Heart left ventricle (tissue), 16 donors: ENCODE measurements at regions not wholly inside any gene's neighbourhood (a gene's known extent, or its start where the extent isn't known, plus 50 kb on each side); places are given as distances from the start of the nearest gene placed in this dataset.

Experiments used
- ATAC-seq, 4 donors: fragments of 200-7000 bp; cut with Tn5 transposase; one replicate each; pipeline ENCODE4 v1.9.1; 2020 to 2022; ENCODE audit warnings: moderate library complexity in 4 of 4, mild to moderate bottlenecking in 3 of 4, moderate number of reproducible peaks in 1 of 4
- DNase-seq, 5 donors: peaks; one replicate each; pipeline ENCODE4 v3.0.0-alpha.2; 2020
- H3K27ac ChIP-seq, 12 donors: fragments of 200-600 bp; sonication (generic) in 4 of 12; one replicate each; pipeline versions ENCODE4 v1.5.0 to v1.8.0; 2016 to 2022; ENCODE audit warnings: mild to moderate bottlenecking in 2 of 12
- H3K27me3 ChIP-seq, 9 donors: fragments of 200-600 bp; sonication (generic) in 2 of 9; one replicate each; pipeline versions ENCODE4 v1.5.1 to v1.8.0; 2016 to 2022; ENCODE audit warnings: mild to moderate bottlenecking in 3 of 9
- H3K36me3 ChIP-seq, 9 donors: fragments of 200-600 bp; sonication (generic) in 2 of 9; one replicate each; pipeline versions ENCODE4 v1.5.0 to v1.8.0; 2018 to 2022; ENCODE audit warnings: mild to moderate bottlenecking in 2 of 9
- H3K4me1 ChIP-seq, 12 donors: fragments of 200-600 bp; sonication (generic) in 4 of 12; one replicate each; pipeline versions ENCODE4 v1.5.0 to v1.8.0; 2016 to 2022; ENCODE audit warnings: mild to moderate bottlenecking in 3 of 12
- H3K4me3 ChIP-seq, 12 donors: fragments of 200-600 bp; sonication (generic) in 4 of 12; one replicate each; pipeline versions ENCODE4 v1.5.0 to v1.8.0; 2017 to 2022; ENCODE audit warnings: mild to moderate bottlenecking in 9 of 12, moderate library complexity in 4 of 12
- H3K9me3 ChIP-seq, 12 donors: fragments of 200-600 bp; sonication (generic) in 4 of 12; one replicate each; pipeline versions ENCODE4 v1.5.0 to v1.8.0; 2016 to 2022; ENCODE audit warnings: mild to moderate bottlenecking in 1 of 12
- POLR2A ChIP-seq, 2 donors: fragments of 450-650 bp; IDR thresholded peaks; one replicate each; pipeline ENCODE4 v1.6.1; 2017; ENCODE audit warnings: antibody characterized with exemption in 2 of 2, mild to moderate bottlenecking in 2 of 2, moderate library complexity in 2 of 2
- WGBS, 4 donors: extraction: QIAGEN DNeasy Blood & Tissue Kit in 2 of 4; methylation state at CpG; one replicate each; pipeline versions ENCODE4 v1.1.5 to v1.1.7; 2013 to 2018; 5-methylcytosine and 5-hydroxymethylcytosine counted together
- intact Hi-C, 10 donors: fragments of 100-400 bp; cut with DNase I; formaldehyde crosslinking; loops; one replicate each; pipeline versions ENCODE4 v1.11.1 to v1.14.2; 2022
- TF ChIP-seq, protein P1 (sequence below), 12 donors: fragments of 200-600 bp; sonication (generic) in 4 of 12; IDR thresholded peaks; one replicate each; pipeline versions ENCODE4 v1.5.0 to v1.8.0; 2018 to 2022; ENCODE audit warnings: antibody characterized with exemption in 12 of 12, mild to moderate bottlenecking in 5 of 12
- donor health status: ischemic (EF 13 %, LVEDD 7.1; RV severe dilation, severe dysfunction).
- donor health status: healthy with polysubstance abuse.
- donor health status: DM: no; HTN: yes; CAD: no.
- donor health status: DM: no; HTN: no; CAD: no.
- donor health status: ischemic (EF 25% LVEDD 6.9; RV normal size, moderate dysfunction).
- donor health status: ischemic (EF 25% LVEDD 5.7; RV mildly dilated, moderate dysfunction).
- donor health status: healthy.
- donor health status: DM: yes; HTN: yes; CAD: no.
- donor health status: ischemic (EF 35%, LVEDD 5.7; RV mildly dilated, moderate dysfunction).
- donor health status: nonischemic (EF 11% LVEDD 7.7; RV severe dilation, severe dysfunction).
- donor health status: DM: yes; HTN: yes; CAD: no.
- donor health status: PGD.
- donor health status: ischemic (EF 29% LVEDD 5.4; RV normal size, mild dysfunction).
- donor health status: nonischemic (EF 23%, LVEDD 6.1; RV moderate dilation, normal function).

DNA sequence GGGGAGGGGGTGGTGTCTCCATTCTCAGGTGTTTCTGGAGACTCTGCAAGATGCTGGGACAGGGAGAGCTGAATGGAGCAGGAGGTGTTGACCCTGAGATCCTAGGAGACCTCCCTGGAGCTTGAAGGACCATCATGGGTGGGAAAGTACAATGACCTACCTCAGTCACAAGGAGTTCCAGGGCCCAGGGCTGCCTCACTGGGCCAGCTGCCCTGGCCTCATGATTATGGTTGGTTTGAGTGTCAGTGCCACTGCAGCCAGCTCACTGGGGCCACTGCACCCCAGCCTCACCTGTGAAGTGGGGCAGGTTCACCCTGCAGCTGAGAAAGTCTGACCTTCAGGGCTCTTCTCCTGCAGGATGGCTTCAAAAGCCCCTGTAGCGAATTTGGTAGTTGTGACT lies 372.5 kb downstream of the IRX2 start:
- DNase-seq (no peak), ATAC-seq (no peak)
- no peak for TF ChIP-seq POLR2A (IDR thresholded peaks at IDR 0.05)
- TF ChIP-seq, protein P1, sequence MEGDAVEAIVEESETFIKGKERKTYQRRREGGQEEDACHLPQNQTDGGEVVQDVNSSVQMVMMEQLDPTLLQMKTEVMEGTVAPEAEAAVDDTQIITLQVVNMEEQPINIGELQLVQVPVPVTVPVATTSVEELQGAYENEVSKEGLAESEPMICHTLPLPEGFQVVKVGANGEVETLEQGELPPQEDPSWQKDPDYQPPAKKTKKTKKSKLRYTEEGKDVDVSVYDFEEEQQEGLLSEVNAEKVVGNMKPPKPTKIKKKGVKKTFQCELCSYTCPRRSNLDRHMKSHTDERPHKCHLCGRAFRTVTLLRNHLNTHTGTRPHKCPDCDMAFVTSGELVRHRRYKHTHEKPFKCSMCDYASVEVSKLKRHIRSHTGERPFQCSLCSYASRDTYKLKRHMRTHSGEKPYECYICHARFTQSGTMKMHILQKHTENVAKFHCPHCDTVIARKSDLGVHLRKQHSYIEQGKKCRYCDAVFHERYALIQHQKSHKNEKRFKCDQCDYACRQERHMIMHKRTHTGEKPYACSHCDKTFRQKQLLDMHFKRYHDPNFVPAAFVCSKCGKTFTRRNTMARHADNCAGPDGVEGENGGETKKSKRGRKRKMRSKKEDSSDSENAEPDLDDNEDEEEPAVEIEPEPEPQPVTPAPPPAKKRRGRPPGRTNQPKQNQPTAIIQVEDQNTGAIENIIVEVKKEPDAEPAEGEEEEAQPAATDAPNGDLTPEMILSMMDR (IDR thresholded peaks at IDR 0.05) = no peak
- WGBS, 4 donors = 29 to 53% (median 49%) methylated on average over 1 of the region's 1 CpG
- peaks cover 0 to 8% (median 0%) of the 10 kb centered on the region in 9 donors for H3K27me3 ChIP-seq
- no peak overlapping the region for H3K27ac ChIP-seq
- H3K4me3 ChIP-seq = no peak overlapping the region
- H3K36me3 ChIP-seq = no peaks in the 10 kb centered on the region
- intact Hi-C loops = no loop called here
- H3K9me3 ChIP-seq = no peaks in the 10 kb centered on the region
- H3K4me1 ChIP-seq = no peaks in the 10 kb centered on the region

DNA sequence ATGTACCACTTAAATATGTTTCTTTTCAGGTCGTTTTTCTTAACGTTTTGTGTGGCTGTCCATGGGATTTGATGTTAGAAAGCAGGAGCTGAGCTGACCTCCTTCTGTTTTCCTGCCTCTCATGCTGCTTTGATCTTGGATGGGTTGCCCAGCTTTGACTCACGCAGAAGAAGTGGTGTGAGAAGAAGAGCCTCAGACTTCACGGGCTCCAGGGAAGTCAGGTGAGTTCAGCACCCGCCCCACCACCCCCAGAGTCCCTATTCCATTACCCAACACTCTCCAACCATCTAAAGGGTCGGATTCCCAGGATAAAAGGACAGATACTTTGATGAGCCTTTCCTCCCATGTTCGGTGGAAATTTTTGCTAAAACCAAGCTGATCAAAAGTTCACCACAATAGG lies 373.4 kb downstream of the IRX2 start:
- H3K4me1 ChIP-seq = no peaks in the 10 kb centered on the region
- no peak for DNase-seq
- ATAC-seq = no peak
- 40 to 49% (median 44%) methylated on average over 7 of the region's 7 CpGs for WGBS, 4 donors
- H3K27me3 ChIP-seq = peaks cover 0 to 2% (median 0%) of the 10 kb centered on the region in 9 donors
- H3K4me3 ChIP-seq = no peak overlapping the region
- H3K36me3 ChIP-seq = no peaks in the 10 kb centered on the region
- intact Hi-C loops = no loop called here
- TF ChIP-seq POLR2A (IDR thresholded peaks at IDR 0.05) = no peak
- TF ChIP-seq, protein P1 (IDR thresholded peaks at IDR 0.05) = no peak
- no peak overlapping the region for H3K27ac ChIP-seq
- peaks cover 0 to 4% (median 0%) of the 10 kb centered on the region in 12 donors for H3K9me3 ChIP-seq

DNA sequence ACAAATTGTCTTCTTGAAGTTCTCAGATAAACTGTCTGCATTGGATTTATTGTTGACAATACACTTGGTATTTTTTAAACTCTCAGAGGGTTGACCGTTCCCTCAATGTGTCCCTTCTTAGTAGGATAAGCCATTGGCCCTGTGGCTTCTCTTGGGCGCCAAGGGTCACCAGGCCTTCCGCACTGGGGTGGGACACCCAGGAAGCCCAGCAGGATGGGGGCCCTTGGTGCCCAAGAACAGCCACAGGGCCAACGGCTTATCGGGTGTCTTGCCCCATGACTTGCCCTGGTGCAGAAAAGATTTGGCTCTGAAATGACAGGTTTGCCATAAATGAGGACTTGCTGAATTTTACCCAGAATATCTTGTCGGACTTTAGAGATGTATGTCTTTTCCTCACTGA lies 375.0 kb downstream of the IRX2 start:
- no peak for ATAC-seq
- 88 to 92% (median 91%) methylated on average over 4 to 6 of the region's 6 CpGs for WGBS, 4 donors
- no peak overlapping the region for H3K27ac ChIP-seq
- intact Hi-C loops = no loop called here
- no peaks in the 10 kb centered on the region for H3K36me3 ChIP-seq
- no peaks in the 10 kb centered on the region for H3K4me1 ChIP-seq
- no peak for DNase-seq
- H3K27me3 ChIP-seq = no peaks in the 10 kb centered on the region
- TF ChIP-seq, protein P1 (IDR thresholded peaks at IDR 0.05) = no peak
- no peak for TF ChIP-seq POLR2A (IDR thresholded peaks at IDR 0.05)
- H3K4me3 ChIP-seq = no peak overlapping the region
- peaks cover 0 to 4% (median 0%) of the 10 kb centered on the region in 12 donors for H3K9me3 ChIP-seq

DNA sequence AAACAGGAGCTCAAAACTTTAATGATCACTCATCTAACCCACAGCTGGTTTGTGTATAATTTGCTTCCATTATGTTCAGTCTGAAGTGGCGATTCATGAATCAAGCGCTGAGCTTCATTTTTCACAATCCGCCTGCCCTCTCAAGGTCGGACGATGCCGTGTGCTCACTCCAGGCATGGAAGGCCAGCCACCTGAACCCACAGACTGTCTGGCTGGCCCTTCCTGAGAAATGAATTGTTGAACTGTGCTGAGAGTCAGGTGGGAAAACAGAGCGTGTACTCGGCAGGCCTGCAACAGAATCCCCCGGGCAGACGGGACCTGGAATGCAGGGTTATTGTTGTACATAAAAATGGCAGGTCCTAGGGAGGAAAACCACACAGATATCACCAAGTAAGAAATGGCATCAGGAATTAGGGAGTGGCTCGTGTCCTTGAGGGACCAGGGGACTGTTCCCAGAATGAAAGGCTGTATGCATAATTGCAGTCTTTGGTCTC lies 375.7 kb downstream of the IRX2 start:
- TF ChIP-seq, protein P1 (IDR thresholded peaks at IDR 0.05) = no peak
- TF ChIP-seq POLR2A (IDR thresholded peaks at IDR 0.05) = no peak
- peaks cover 0 to 4% (median 0%) of the 10 kb centered on the region in 12 donors for H3K9me3 ChIP-seq
- WGBS, 4 donors = 76 to 86% (median 81%) methylated on average over 11 of the region's 11 CpGs
- intact Hi-C loops = no loop called here
- no peak overlapping the region for H3K4me3 ChIP-seq
- ATAC-seq = no peak
- no peaks in the 10 kb centered on the region for H3K27me3 ChIP-seq
- H3K36me3 ChIP-seq = no peaks in the 10 kb centered on the region
- DNase-seq = no peak
- no peaks in the 10 kb centered on the region for H3K4me1 ChIP-seq
- no peak overlapping the region for H3K27ac ChIP-seq
